Left ventricle myocardium inferior (tissue), 1 donor: ENCODE measurements at regions not wholly inside any gene's neighbourhood (a gene's known extent, or its start where the extent isn't known, plus 50 kb on each side); places are given as distances from the start of the nearest gene placed in this dataset.
A peak's percentile ranks its signal among the peaks of the same experiment; 100 is the strongest.
"Not testable (repeated sequence)": the region's sequence is repeated elsewhere in the genome, so short reads cannot be mapped to it uniquely, and the experiment has no call there.

Experiments
- DNase-seq: peaks from one replicate; pipeline ENCODE4 v3.0.0-alpha.2; 2020
- H3K27ac ChIP-seq: fragments of 200-600 bp; replicated peaks from 2 replicates; pipeline ENCODE4 v1.8.0; 2021
- H3K27me3 ChIP-seq: fragments of 200-600 bp; 2 replicates; pipeline ENCODE4 v1.8.0; 2021; ENCODE audit warnings: low read depth
- H3K36me3 ChIP-seq: fragments of 200-600 bp; 2 replicates; pipeline ENCODE4 v1.8.0; 2021
- H3K4me1 ChIP-seq: fragments of 200-600 bp; 2 replicates; pipeline ENCODE4 v1.8.0; 2021
- H3K4me3 ChIP-seq: fragments of 200-600 bp; 2 replicates; pipeline ENCODE4 v1.8.0; 2021; ENCODE audit warnings: mild to moderate bottlenecking, moderate library complexity
- H3K9me3 ChIP-seq: fragments of 200-600 bp; replicated peaks from 2 replicates; pipeline ENCODE4 v1.8.0; 2021
- CTCF ChIP-seq: fragments of 200-600 bp; IDR thresholded peaks from 2 replicates; pipeline ENCODE4 v1.8.0; 2021; ENCODE audit warnings: antibody characterized with exemption, mild to moderate bottlenecking, borderline replicate concordance
- intact Hi-C: fragments of 100-400 bp; cut with micrococcal nuclease; formaldehyde crosslinking; loops from one replicate; pipeline ENCODE4 v1.11.0; 2022
- donor health status: DM: no; HTN: yes; CAD: no; lungs with severe emphysema.

GRCh38 chr10:21343087-21343486, 182.4 kb downstream of the SKIDA1 start:
- H3K27ac ChIP-seq = no peak overlapping the region

DNA sequence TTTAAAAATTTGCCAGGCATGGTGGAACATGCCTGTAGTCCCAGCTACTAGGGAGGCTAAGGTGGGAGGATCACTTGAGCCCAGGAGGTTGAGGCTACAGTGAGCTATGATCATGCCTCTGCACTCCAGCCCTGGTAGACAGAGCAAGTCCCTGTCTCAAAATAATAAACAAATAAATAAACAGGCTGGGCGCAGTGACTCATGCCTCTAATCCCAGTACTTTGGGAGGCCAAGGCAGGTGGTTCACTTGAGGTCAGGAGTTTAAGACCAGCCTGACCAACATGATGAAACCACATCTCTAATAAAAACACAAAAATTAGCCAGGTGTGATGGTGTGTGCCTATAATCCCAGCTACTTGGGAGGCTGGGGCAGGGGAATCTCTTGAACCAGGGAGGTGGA, 183.0 kb downstream of the SKIDA1 start:
- intact Hi-C loops, H3K4me1 ChIP-seq, DNase-seq, H3K4me3 ChIP-seq, H3K27me3 ChIP-seq, H3K9me3 ChIP-seq, H3K27ac ChIP-seq, H3K36me3 ChIP-seq: not testable (repeated sequence)

More at GRCh38 chr10:21343087-21343486, 182.4 kb downstream of the SKIDA1 start:
- H3K9me3 ChIP-seq = peaks cover 7% of the 10 kb centered on the region
- TF ChIP-seq CTCF = no peak
- no peaks in the 10 kb centered on the region for H3K27me3 ChIP-seq
- no peaks in the 10 kb centered on the region for H3K4me1 ChIP-seq
- no peak for DNase-seq
- intact Hi-C loops = no loop called here
- H3K36me3 ChIP-seq = no peaks in the 10 kb centered on the region
- H3K4me3 ChIP-seq = no peak overlapping the region

DNA sequence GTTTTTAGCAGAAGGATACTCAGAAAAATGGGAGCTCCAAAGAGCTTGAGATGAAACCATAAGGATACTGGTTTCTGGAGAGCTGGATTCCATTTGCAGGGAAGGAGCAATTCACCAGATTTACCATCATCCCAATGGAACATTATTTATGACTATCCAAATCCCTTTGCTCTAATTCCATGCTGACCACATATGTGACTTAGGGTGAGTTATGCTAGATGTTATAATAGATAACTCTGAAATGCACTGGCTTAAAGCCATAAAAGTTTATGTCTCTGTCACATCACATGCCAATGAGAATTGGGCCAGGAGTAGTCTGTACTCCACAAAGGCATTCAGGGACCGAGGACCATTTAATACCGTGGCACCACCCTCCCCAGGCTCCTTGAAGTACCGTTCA, 185.2 kb downstream of the SKIDA1 start:
- DNase-seq = no peak
- Histone ChIP-seq H3K4me1 (peaks cover 20% of the 10 kb centered on the region), H3K4me3 (no peak overlapping the region), H3K27ac (no peak overlapping the region), H3K36me3 (no peaks in the 10 kb centered on the region), H3K9me3 (no peaks in the 10 kb centered on the region), H3K27me3 (no peaks in the 10 kb centered on the region)
- no peak for TF ChIP-seq CTCF
- intact Hi-C loops = no loop called here

GRCh38 chr10:21337171-21337792, 188.2 kb downstream of the SKIDA1 start:
- intact Hi-C loops = no loop called here
- TF ChIP-seq CTCF = no peak
- Histone ChIP-seq H3K27me3 (no peaks in the 10 kb centered on the region), H3K4me1 (peaks cover 29% of the 10 kb centered on the region), H3K4me3 (no peak overlapping the region), H3K36me3 (no peaks in the 10 kb centered on the region), H3K9me3 (no peaks in the 10 kb centered on the region), H3K27ac (peak overlapping the region; percentile 69)
- no peak for DNase-seq

- Histone ChIP-seq H3K27me3 (no peaks in the 10 kb centered on the region), H3K27ac (peak overlapping the region; percentile 69), H3K9me3 (no peaks in the 10 kb centered on the region), H3K36me3 (no peaks in the 10 kb centered on the region), H3K4me3 (no peak overlapping the region), H3K4me1 (peaks cover 29% of the 10 kb centered on the region)
- TF ChIP-seq CTCF = peak; percentile 27
- intact Hi-C loops = no loop called here
- peak; percentile 28 for DNase-seq
These were observed 188.9 kb downstream of the SKIDA1 start for GRCh38 chr10:21336476-21337170.
